Stimulated activated CD4-positive, alpha-beta T cell treated with anti-CD3 and anti-CD28 coated beads, Interleukin-2, amount 100 ng/mL, for 4 hours (primary cell): ENCODE measurements at regions not wholly inside any gene's neighbourhood (a gene's known extent, or its start where the extent isn't known, plus 50 kb on each side); places are given as distances from the start of the nearest gene placed in this dataset.
"Not testable (repeated sequence)": the region's sequence is repeated elsewhere in the genome, so short reads cannot be mapped to it uniquely, and the experiment has no call there.

ENCODE experiments used
- DNase-seq: peaks from one replicate; pipeline ENCODE4 v3.0.0-alpha.2; 2020; ENCODE audit warnings: low read depth

GRCh38 chr1:208347191-208347590, 103.0 kb upstream of the PLXNA2 start:
- DNase-seq: no peak

- DNase-seq: no peak
Observed at GRCh38 chr1:208349694-208350330, 105.6 kb upstream of the PLXNA2 start.

- DNase-seq: no peak
Observed at GRCh38 chr1:208350815-208351214, 106.6 kb upstream of the PLXNA2 start.

GRCh38 chr1:208351838-208352237, 107.7 kb upstream of the PLXNA2 start:
- no peak for DNase-seq

GRCh38 chr1:208353797-208354196, 109.6 kb upstream of the PLXNA2 start:
- not testable (repeated sequence) for DNase-seq

- no peak for DNase-seq
Observed at GRCh38 chr1:208357644-208358507, 113.7 kb upstream of the PLXNA2 start.

GRCh38 chr1:208358651-208359050, 114.5 kb upstream of the PLXNA2 start:
- DNase-seq: no peak

- no peak for DNase-seq
Observed at GRCh38 chr1:208362011-208362410, 117.8 kb upstream of the PLXNA2 start.

- DNase-seq: no peak
Observed at GRCh38 chr1:208366559-208366958, 122.4 kb upstream of the PLXNA2 start.

GRCh38 chr1:208369045-208369444, 124.9 kb upstream of the PLXNA2 start:
- no peak for DNase-seq

- no peak for DNase-seq
Observed at GRCh38 chr1:208369658-208370057, 125.5 kb upstream of the PLXNA2 start.

GRCh38 chr1:208374391-208374941, 130.3 kb upstream of the PLXNA2 start:
- no peak for DNase-seq

- no peak for DNase-seq
Observed at GRCh38 chr1:208381481-208381880, 137.3 kb upstream of the PLXNA2 start.

GRCh38 chr1:208387908-208388811, 144.0 kb upstream of the PLXNA2 start:
- DNase-seq: no peak

GRCh38 chr1:208393416-208393815, 149.2 kb upstream of the PLXNA2 start:
- DNase-seq: no peak

- DNase-seq: no peak
Observed at GRCh38 chr1:208393826-208394225, 149.6 kb upstream of the PLXNA2 start.

GRCh38 chr1:208397286-208397685, 153.1 kb upstream of the PLXNA2 start:
- DNase-seq: no peak

- no peak for DNase-seq
Observed at GRCh38 chr1:208405014-208405413, 160.8 kb upstream of the PLXNA2 start.

- no peak for DNase-seq
Observed at GRCh38 chr1:208409176-208409575, 165.0 kb upstream of the PLXNA2 start.

- no peak for DNase-seq
Observed at GRCh38 chr1:208410409-208410808, 166.2 kb upstream of the PLXNA2 start.

- no peak for DNase-seq
Observed at GRCh38 chr1:208413006-208413405, 168.8 kb upstream of the PLXNA2 start.

- no peak for DNase-seq
Observed at GRCh38 chr1:208418667-208419066, 174.5 kb upstream of the PLXNA2 start.
